HPDE6-E6E7 (cell line): ENCODE measurements at regions not wholly inside any gene's neighbourhood (a gene's known extent, or its start where the extent isn't known, plus 50 kb on each side); places are given as distances from the start of the nearest gene placed in this dataset.

Experiments used
- DNase-seq: peaks from one replicate; pipeline ENCODE4 v3.0.0; 2011; ENCODE audit warnings: missing footprints; ENCODE audit errors: extremely low spot score

GRCh38 chr18:25445430-25445829, 93.5 kb upstream of the ZNF521 start:
- no peak for DNase-seq

GRCh38 chr18:25443776-25444175, 91.8 kb upstream of the ZNF521 start:
- DNase-seq = no peak

GRCh38 chr18:25435149-25435782, 83.3 kb upstream of the ZNF521 start:
- DNase-seq = no peak

GRCh38 chr18:25434745-25435144, 82.8 kb upstream of the ZNF521 start:
- no peak for DNase-seq

GRCh38 chr18:25433590-25433989, 81.6 kb upstream of the ZNF521 start:
- no peak for DNase-seq

GRCh38 chr18:25425024-25425423, 73.1 kb upstream of the ZNF521 start:
- DNase-seq = no peak

- no peak for DNase-seq
Measured at GRCh38 chr18:25423760-25424159, 71.8 kb upstream of the ZNF521 start.

- DNase-seq = no peak
Measured at GRCh38 chr18:25423267-25423666, 71.3 kb upstream of the ZNF521 start.

GRCh38 chr18:25422230-25422629, 70.3 kb upstream of the ZNF521 start:
- no peak for DNase-seq

GRCh38 chr18:25420077-25420825, 68.3 kb upstream of the ZNF521 start:
- no peak for DNase-seq

GRCh38 chr18:25416374-25416773, 64.4 kb upstream of the ZNF521 start:
- DNase-seq = no peak

GRCh38 chr18:25409971-25410370, 58.0 kb upstream of the ZNF521 start:
- DNase-seq = no peak

- DNase-seq = no peak
Measured at GRCh38 chr18:25408293-25408692, 56.3 kb upstream of the ZNF521 start.
